ENCODE measurements at regions not wholly inside any gene's neighbourhood (a gene's known extent, or its start where the extent isn't known, plus 50 kb on each side); places are given as distances from the start of the nearest gene placed in this dataset.

GRCh38 chr3:44060164-44060563 lies 181.5 kb upstream of the TOPAZ1 start:
- ChIA-PET POLR2A (ENCODE audit: partially characterized antibody) (no interaction called here), CTCF (ENCODE audit: partially characterized antibody) (interaction anchor here (0.6 kb wide), 1 partner anchor 16 kb away, joined by 4 read pairs; no protein-coding TSS in a partner anchor)
- H3K27me3 Mint-ChIP-seq = peaks cover 24 to 27% of the 10 kb centered on the region in 2 donors
- DNase-seq = no peak
- Histone ChIP-seq H3K9me3 (ENCODE audit: control insufficient read depth in 1 of 2, low read length in 2 of 2) (no peaks in the 10 kb centered on the region), H3K4me1 (ENCODE audit: insufficient read depth, low read length) (peaks cover 5% of the 10 kb centered on the region), H3K36me3 (ENCODE audit: insufficient read depth, low read length) (no peaks in the 10 kb centered on the region), H3K27me3 (ENCODE audit: insufficient read depth, low read length) (no peaks in the 10 kb centered on the region), H3K4me3 (ENCODE audit: low read length in 2 of 2) (no peak overlapping the region), H3K27ac (ENCODE audit: low read depth, low read length) (no peak overlapping the region)
- no peak overlapping the region for H3K27ac Mint-ChIP-seq
- intact Hi-C loops (cut with micrococcal nuclease) = no loop called here
- peak overlapping the region in 1 of 8 donors; percentile 5 for H3K4me3 Mint-ChIP-seq
- H3K9me3 Mint-ChIP-seq = peaks cover 0 to 2% (median 0%) of the 10 kb centered on the region in 8 donors
- peaks cover 0 to 19% (median 9%) of the 10 kb centered on the region in 4 donors for H3K4me1 Mint-ChIP-seq
- no peaks in the 10 kb centered on the region for H3K36me3 Mint-ChIP-seq

GRCh38 chr3:44061268-44061667 lies 180.4 kb upstream of the TOPAZ1 start:
- no peaks in the 10 kb centered on the region for H3K27me3 ChIP-seq (ENCODE audit: insufficient read depth, low read length)
- H3K9me3 Mint-ChIP-seq = peaks cover 0 to 2% (median 0%) of the 10 kb centered on the region in 8 donors
- H3K4me3 Mint-ChIP-seq = no peak overlapping the region
- ChIA-PET CTCF (ENCODE audit: partially characterized antibody) (no interaction called here), POLR2A (ENCODE audit: partially characterized antibody) (no interaction called here)
- no peak overlapping the region for H3K27ac Mint-ChIP-seq
- H3K36me3 Mint-ChIP-seq = no peaks in the 10 kb centered on the region
- peaks cover 24 to 27% of the 10 kb centered on the region in 2 donors for H3K27me3 Mint-ChIP-seq
- no peaks in the 10 kb centered on the region for H3K36me3 ChIP-seq (ENCODE audit: insufficient read depth, low read length)
- H3K4me3 ChIP-seq (ENCODE audit: low read length in 2 of 2) = no peak overlapping the region
- H3K4me1 ChIP-seq (ENCODE audit: insufficient read depth, low read length) = peaks cover 5% of the 10 kb centered on the region
- no peak for DNase-seq
- no peaks in the 10 kb centered on the region for H3K9me3 ChIP-seq (ENCODE audit: control insufficient read depth in 1 of 2, low read length in 2 of 2)
- H3K27ac ChIP-seq (ENCODE audit: low read depth, low read length) = no peak overlapping the region
- peaks cover 0 to 19% (median 9%) of the 10 kb centered on the region in 4 donors for H3K4me1 Mint-ChIP-seq
- intact Hi-C loops (cut with micrococcal nuclease) = no loop called here

- Mint-ChIP-seq H3K4me1 (peaks cover 0 to 19% (median 9%) of the 10 kb centered on the region in 4 donors), H3K36me3 (no peaks in the 10 kb centered on the region), H3K4me3 (no peak overlapping the region), H3K9me3 (peaks cover 0 to 2% (median 0%) of the 10 kb centered on the region in 8 donors), H3K27ac (no peak overlapping the region), H3K27me3 (peaks cover 22 to 25% of the 10 kb centered on the region in 2 donors)
- H3K4me1 ChIP-seq (ENCODE audit: insufficient read depth, low read length) = peaks cover 5% of the 10 kb centered on the region
- CTCF ChIA-PET (ENCODE audit: partially characterized antibody) = no interaction called here
- H3K27ac ChIP-seq (ENCODE audit: low read depth, low read length) = no peak overlapping the region
- H3K9me3 ChIP-seq (ENCODE audit: control insufficient read depth in 1 of 2, low read length in 2 of 2) = no peaks in the 10 kb centered on the region
- intact Hi-C loops (cut with micrococcal nuclease) = no loop called here
- H3K4me3 ChIP-seq (ENCODE audit: low read length in 2 of 2) = no peak overlapping the region
- no peaks in the 10 kb centered on the region for H3K36me3 ChIP-seq (ENCODE audit: insufficient read depth, low read length)
- no peak for DNase-seq
- no peaks in the 10 kb centered on the region for H3K27me3 ChIP-seq (ENCODE audit: insufficient read depth, low read length)
- POLR2A ChIA-PET (ENCODE audit: partially characterized antibody) = no interaction called here
Observed at GRCh38 chr3:44061961-44062360, 179.7 kb upstream of the TOPAZ1 start.

GRCh38 chr3:44065311-44066094 lies 176.2 kb upstream of the TOPAZ1 start:
- Histone ChIP-seq H3K4me1 (ENCODE audit: insufficient read depth, low read length) (no peaks in the 10 kb centered on the region), H3K27me3 (ENCODE audit: insufficient read depth, low read length) (no peaks in the 10 kb centered on the region), H3K36me3 (ENCODE audit: insufficient read depth, low read length) (no peaks in the 10 kb centered on the region), H3K4me3 (ENCODE audit: low read length in 2 of 2) (no peak overlapping the region), H3K9me3 (ENCODE audit: control insufficient read depth in 1 of 2, low read length in 2 of 2) (no peaks in the 10 kb centered on the region), H3K27ac (ENCODE audit: low read depth, low read length) (no peak overlapping the region)
- peaks cover 0 to 1% (median 0%) of the 10 kb centered on the region in 4 donors for H3K4me1 Mint-ChIP-seq
- peaks cover 12 to 17% of the 10 kb centered on the region in 2 donors for H3K27me3 Mint-ChIP-seq
- H3K9me3 Mint-ChIP-seq = no peaks in the 10 kb centered on the region
- ChIA-PET CTCF (ENCODE audit: partially characterized antibody) (no interaction called here), POLR2A (ENCODE audit: partially characterized antibody) (no interaction called here)
- H3K27ac Mint-ChIP-seq = no peak overlapping the region
- no peak overlapping the region for H3K4me3 Mint-ChIP-seq
- DNase-seq = no peak
- H3K36me3 Mint-ChIP-seq = no peaks in the 10 kb centered on the region
- intact Hi-C loops (cut with micrococcal nuclease) = no loop called here

GRCh38 chr3:44066806-44067205 lies 174.9 kb upstream of the TOPAZ1 start:
- no peak overlapping the region for H3K27ac Mint-ChIP-seq
- H3K9me3 Mint-ChIP-seq = no peaks in the 10 kb centered on the region
- H3K27me3 Mint-ChIP-seq = peaks cover 15 to 19% of the 10 kb centered on the region in 2 donors
- DNase-seq = no peak
- H3K4me1 Mint-ChIP-seq = no peaks in the 10 kb centered on the region
- H3K4me3 ChIP-seq (ENCODE audit: low read length in 2 of 2) = no peak overlapping the region
- ChIA-PET POLR2A (ENCODE audit: partially characterized antibody) (no interaction called here), CTCF (ENCODE audit: partially characterized antibody) (no interaction called here)
- H3K36me3 ChIP-seq (ENCODE audit: insufficient read depth, low read length) = no peaks in the 10 kb centered on the region
- H3K9me3 ChIP-seq (ENCODE audit: control insufficient read depth in 1 of 2, low read length in 2 of 2) = no peaks in the 10 kb centered on the region
- no peaks in the 10 kb centered on the region for H3K36me3 Mint-ChIP-seq
- intact Hi-C loops (cut with micrococcal nuclease) = no loop called here
- H3K4me1 ChIP-seq (ENCODE audit: insufficient read depth, low read length) = no peaks in the 10 kb centered on the region
- H3K4me3 Mint-ChIP-seq = no peak overlapping the region
- no peaks in the 10 kb centered on the region for H3K27me3 ChIP-seq (ENCODE audit: insufficient read depth, low read length)
- H3K27ac ChIP-seq (ENCODE audit: low read depth, low read length) = no peak overlapping the region

- Mint-ChIP-seq H3K27me3 (peaks cover 16 to 17% of the 10 kb centered on the region in 2 donors), H3K27ac (no peak overlapping the region), H3K4me3 (no peak overlapping the region), H3K36me3 (no peaks in the 10 kb centered on the region), H3K9me3 (no peaks in the 10 kb centered on the region), H3K4me1 (no peaks in the 10 kb centered on the region)
- DNase-seq = no peak
- H3K9me3 ChIP-seq (ENCODE audit: control insufficient read depth in 1 of 2, low read length in 2 of 2) = no peaks in the 10 kb centered on the region
- ChIA-PET CTCF (ENCODE audit: partially characterized antibody) (no interaction called here), POLR2A (ENCODE audit: partially characterized antibody) (no interaction called here)
- no peak overlapping the region for H3K27ac ChIP-seq (ENCODE audit: low read depth, low read length)
- H3K4me3 ChIP-seq (ENCODE audit: low read length in 2 of 2) = no peak overlapping the region
- H3K27me3 ChIP-seq (ENCODE audit: insufficient read depth, low read length) = no peaks in the 10 kb centered on the region
- no peaks in the 10 kb centered on the region for H3K4me1 ChIP-seq (ENCODE audit: insufficient read depth, low read length)
- intact Hi-C loops (cut with micrococcal nuclease) = no loop called here
- H3K36me3 ChIP-seq (ENCODE audit: insufficient read depth, low read length) = no peaks in the 10 kb centered on the region
Observed at GRCh38 chr3:44067431-44067830, 174.3 kb upstream of the TOPAZ1 start.

- no peaks in the 10 kb centered on the region for H3K9me3 Mint-ChIP-seq
- ChIA-PET CTCF (ENCODE audit: partially characterized antibody) (interaction anchor here (0.6 kb wide), 1 partner anchor 382 kb away, joined by 3 read pairs; no protein-coding TSS in a partner anchor), POLR2A (ENCODE audit: partially characterized antibody) (no interaction called here)
- no peak overlapping the region for H3K27ac Mint-ChIP-seq
- Histone ChIP-seq H3K27ac (ENCODE audit: low read depth, low read length) (no peak overlapping the region), H3K4me3 (ENCODE audit: low read length in 2 of 2) (no peak overlapping the region), H3K36me3 (ENCODE audit: insufficient read depth, low read length) (no peaks in the 10 kb centered on the region), H3K27me3 (ENCODE audit: insufficient read depth, low read length) (no peaks in the 10 kb centered on the region), H3K9me3 (ENCODE audit: control insufficient read depth in 1 of 2, low read length in 2 of 2) (no peaks in the 10 kb centered on the region), H3K4me1 (ENCODE audit: insufficient read depth, low read length) (no peaks in the 10 kb centered on the region)
- intact Hi-C loops (cut with micrococcal nuclease) = no loop called here
- no peak for DNase-seq
- H3K27me3 Mint-ChIP-seq = peaks cover 12 to 13% of the 10 kb centered on the region in 2 donors
- H3K4me1 Mint-ChIP-seq = no peaks in the 10 kb centered on the region
- no peak overlapping the region for H3K4me3 Mint-ChIP-seq
- no peaks in the 10 kb centered on the region for H3K36me3 Mint-ChIP-seq
Observed at GRCh38 chr3:44068753-44069152, 172.9 kb upstream of the TOPAZ1 start.
